Femur (tissue), 1 donor: ENCODE measurements at regions not wholly inside any gene's neighbourhood (a gene's known extent, or its start where the extent isn't known, plus 50 kb on each side); places are given as distances from the start of the nearest gene placed in this dataset.
"Not testable (repeated sequence)": the region's sequence is repeated elsewhere in the genome, so short reads cannot be mapped to it uniquely, and the experiment has no call there.

Experiments used
- DNase-seq: peaks from one replicate; pipeline ENCODE4 v3.0.0-alpha.2; 2017

DNA sequence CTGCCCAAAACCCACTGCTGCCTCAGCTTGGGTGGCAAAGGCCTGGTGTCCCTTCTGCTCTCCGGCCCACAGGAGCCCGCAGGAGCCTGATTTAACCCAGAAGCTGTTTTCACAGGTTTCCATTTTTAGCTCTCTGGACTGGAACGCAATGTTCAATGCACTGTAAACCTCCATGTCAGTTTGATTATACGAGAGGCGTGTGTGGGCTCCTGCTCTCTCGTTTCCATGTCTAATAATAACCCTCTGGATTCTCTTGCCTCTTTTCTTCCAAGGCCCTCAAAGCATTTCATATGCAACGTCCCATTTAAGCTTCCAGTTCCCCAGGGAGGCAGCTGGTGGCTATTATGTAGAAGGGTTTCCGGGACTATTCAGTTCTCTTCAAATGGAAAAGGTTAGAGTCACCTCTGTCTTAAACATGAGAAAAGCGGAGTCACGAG is 161.1 kb downstream of the SUDS3 start:
- DNase-seq = no peak

DNA sequence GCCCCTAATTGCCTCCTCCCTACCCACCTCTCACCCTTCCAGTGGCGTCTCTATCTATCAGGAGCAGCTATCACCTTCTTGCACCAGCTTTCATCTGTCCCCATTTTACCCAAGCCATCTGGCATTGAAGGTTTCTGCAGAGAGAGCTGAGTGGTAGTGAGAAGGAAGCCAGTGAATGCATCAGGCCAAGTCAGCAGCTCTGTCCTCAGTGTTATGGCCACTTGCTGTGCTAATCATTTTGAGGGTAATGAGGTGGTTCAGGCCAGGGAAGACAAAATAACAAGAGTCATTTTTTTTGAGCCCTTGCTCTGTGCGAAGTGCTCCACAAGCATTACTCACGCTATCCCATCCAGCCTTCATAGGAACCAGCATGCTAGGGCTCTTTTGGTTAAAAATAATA is 164.7 kb downstream of the SUDS3 start:
- DNase-seq = no peak

DNA sequence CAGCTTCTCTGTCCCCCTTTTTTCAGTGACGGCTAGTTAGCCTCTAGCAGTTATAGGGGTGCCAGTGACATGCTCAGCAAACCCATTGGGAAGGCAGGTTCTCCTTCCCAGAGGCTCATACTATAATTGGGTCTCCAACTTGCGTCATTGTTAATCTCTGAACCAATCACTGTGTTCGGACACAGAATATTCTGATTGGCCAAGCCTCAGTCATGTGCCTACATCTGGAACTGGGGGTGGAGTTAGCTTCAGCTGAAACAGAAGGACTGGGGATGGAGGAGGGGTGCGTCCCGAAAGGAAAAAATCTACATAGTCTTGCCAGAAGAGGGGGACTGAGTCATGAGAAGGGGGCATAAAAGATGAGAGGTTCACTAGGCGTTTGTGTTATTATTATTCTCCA is 165.6 kb downstream of the SUDS3 start:
- DNase-seq = no peak

DNA sequence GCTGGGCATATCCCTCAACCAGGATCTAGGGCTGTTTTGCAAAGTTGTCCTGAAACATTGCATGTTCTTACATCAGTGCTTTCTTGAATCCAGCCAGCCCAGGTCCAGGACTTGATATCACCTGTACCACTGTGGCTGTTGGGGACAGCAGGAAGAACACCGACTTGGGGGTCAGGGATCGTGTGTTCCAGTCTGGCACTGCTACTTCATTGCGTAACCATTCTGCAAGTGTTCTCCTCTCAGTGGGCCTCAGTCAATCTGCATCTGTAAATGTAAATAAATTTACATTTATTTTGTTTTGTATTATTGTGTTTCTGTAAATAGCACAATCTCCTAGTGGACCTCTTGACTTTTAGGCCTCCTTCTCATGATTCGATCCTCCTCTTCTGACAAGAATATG is 167.3 kb downstream of the SUDS3 start:
- DNase-seq = no peak

DNA sequence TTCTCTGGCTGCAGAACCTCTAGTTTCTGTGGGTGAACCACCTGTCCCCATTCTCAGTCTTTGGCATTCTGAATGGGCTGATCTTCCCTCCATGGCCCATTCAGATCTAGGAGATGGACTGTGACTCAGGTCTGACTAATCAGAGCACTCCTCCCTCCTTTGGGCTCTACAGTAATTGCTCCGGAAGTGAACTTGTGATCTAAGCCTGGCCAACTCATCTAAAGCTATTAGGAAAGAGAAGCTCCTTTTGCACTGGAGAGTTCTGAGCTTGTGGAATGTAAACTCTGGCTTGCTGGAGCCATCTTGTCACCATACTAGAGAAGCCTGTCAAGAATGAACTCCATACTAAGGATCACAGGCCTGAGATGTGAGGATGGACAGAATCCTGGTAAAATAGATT is 168.2 kb downstream of the SUDS3 start:
- DNase-seq = no peak

DNA sequence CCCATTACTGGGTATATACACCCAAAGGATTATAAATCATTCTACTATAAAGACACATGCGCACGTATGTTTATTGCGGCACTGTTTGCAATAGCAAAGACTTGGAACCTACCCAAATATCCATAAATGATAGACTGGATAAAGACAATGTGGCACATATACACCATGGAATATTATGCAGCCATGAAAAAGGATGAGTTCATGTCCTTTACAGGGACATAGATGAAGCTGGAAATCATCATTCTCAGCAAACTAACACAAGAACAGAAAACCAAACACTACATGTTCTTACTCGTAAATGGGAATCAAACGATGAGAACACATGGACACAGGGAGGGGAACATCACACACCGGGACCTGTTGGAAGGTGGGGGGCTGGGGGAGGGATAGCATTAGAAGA is 171.3 kb downstream of the SUDS3 start:
- not testable (repeated sequence) for DNase-seq

DNA sequence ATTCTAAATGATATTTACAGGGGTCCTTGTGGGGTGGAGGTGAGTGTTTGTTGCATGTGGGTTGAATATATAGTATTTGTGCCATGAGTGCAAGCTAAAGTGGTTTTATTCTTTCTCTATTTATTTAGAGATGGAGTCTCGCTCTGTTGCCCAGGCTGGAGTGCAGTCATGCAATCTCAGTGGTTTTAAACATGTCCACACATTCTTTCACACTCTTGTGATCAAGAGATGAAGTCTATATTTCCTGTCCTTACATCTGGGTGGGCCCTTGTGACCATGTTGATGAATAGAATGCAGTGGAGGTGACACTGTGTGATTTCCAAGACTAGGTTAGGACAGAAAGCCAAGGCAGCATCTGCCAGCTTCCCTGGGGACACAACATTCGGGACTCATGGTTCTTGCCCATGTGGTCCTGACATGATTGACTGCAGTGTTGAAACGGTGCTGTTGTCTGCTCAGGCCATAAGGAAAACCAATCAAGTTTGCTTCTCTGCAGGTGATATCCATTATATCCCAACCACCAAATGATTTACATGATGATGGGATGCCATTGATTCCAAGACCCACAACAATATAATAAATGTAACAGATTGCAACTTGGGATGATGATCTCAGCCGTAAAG is 172.6 kb downstream of the SUDS3 start:
- no peak for DNase-seq

DNA sequence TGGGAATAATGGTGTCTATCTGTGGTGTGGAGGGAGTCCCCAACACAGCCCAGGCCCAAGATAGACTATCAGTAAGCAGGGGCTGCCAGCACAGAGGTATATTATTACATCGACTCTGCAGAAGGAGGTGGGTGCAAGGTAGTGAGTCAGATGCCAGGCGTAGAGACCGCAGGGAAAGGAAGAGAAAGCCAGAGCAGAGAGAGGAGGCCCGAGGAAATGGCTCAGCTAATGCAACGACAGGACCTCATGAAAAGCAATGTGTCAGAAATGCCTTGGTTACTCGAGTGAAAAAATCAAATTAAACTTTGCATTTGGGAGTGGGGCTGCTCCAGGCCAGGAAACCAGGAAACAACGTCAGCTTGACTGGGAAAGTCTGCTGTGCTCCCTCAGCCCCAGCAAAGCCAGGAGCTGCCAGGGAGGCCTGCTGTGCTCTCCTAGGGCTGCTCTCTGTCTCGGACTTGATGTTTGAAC is 173.2 kb downstream of the SUDS3 start:
- DNase-seq = no peak

DNA sequence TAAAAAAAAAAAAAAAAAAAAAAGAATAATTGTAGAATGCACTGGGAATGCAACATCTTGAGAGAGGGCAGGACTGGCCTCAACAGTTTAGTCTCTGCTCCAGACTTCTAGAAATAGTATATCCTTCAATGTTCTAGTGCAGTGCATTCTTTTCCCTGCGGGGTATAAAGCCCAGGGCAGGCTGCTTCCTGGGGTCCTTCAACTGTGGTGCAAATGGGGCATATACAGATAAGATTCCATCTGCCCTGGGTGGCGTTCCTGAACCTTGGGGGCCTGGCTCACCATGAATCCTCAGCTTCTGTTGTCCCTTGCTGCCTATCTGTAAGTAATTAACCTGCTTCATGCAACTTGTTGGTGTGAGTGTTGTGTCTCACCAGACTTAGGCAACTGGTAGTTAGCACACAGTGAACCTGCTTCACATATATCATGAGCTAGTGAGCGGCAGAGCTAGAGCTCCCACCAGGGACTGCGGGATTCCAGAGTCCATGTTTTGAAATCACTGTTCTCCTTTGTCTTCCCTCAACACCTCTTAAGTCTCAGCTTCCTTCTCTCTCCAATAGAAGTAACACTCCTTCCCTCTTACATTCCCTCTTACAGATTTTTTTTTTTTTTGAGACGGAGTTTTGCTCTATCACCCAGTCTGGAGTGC is 177.6 kb downstream of the SUDS3 start:
- no peak for DNase-seq

DNA sequence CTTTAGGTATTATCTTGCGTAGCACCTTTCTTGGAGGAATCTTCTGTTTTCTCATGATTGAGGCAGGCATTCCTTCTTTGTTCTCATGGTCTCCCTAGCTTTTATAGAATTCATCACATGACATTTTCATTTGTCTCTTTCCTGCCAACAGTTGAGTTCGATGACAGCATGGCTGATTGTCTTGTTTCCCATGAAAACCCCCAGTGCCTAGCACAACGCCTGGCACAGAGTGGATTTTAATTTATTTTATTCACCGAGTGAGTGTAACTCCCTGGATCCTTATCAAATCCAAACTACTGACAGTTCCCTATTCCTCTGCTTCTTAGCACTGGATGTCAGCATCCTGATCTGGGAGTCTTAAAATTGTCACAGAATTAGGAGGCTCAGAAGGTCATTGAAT is 182.6 kb downstream of the SUDS3 start:
- DNase-seq = no peak

DNA sequence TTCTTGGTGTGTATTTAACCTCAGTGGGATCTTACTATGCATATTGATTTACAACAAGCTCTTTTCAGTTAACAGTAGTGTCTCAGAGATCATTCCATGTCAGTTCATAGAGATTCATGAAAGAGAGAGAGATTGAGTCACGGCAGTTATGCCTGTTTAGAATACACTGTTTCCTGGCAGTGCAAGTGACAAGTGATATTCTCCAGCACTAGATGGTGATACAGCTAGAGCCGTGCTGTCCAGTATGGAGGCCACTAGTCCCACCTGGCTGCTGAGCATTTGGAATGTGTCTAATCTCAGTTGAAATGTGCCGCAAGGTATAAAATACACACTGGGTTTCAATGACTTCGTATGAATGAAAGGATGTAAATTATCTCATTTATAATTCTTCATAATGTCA is 184.4 kb downstream of the SUDS3 start:
- DNase-seq = no peak

DNA sequence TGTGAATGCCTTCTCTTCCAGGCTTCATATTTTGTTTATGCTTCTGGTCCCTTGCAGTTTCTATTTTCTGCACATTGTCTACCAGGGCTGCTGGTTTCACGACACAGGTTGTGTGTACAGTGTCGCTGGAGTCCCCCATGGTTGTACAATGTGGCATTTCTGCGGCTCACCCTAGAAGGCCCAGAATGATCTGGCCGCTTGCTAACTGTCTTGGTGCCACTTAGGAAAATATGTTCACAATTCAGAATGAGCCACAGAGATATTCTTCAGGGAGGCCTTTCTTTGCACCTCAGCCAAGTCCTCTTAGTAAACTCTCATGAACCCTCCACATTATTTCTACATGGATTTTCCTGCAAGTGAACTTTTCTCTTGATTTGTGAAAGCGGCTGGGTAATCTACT is 195.4 kb downstream of the SUDS3 start:
- DNase-seq = no peak

DNA sequence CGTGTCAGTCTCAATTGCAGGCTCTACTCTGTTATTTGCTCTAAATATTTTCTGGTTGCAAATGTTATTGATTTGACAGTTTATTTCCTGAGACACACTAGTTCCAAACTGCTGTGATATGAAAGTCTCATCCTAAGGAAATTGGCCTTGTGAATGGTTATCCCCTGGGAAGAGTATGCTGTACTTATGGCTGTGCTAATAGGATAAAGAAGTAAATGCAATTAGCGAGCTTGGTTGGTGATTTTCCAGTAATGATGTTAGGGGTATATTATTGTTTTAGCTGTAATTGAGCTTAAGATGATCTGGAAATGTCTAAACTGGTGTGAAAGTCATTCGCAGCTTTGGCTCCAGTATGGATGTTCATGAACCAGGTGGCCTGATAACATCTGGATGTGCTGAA is 197.9 kb downstream of the SUDS3 start:
- DNase-seq = no peak

DNA sequence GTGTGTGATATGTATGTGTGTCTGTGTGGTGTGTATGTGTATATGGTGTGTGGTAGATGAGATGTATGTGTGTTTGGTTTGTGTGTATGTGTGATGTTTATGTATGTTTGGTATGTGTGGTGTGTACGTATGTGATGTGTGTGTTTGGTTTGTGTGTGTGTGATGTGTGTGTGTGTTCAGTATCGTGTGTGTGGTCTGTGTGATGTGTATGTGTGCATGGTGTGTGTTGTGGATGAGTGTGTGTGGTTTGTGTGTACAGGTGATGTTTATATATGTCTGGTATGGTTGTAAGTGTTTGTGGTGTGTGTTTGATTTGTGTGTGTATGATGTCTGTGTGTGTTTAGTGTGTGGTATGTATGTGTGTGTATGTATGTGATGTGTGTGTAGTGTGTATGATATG is 199.4 kb downstream of the SUDS3 start:
- no peak for DNase-seq

DNA sequence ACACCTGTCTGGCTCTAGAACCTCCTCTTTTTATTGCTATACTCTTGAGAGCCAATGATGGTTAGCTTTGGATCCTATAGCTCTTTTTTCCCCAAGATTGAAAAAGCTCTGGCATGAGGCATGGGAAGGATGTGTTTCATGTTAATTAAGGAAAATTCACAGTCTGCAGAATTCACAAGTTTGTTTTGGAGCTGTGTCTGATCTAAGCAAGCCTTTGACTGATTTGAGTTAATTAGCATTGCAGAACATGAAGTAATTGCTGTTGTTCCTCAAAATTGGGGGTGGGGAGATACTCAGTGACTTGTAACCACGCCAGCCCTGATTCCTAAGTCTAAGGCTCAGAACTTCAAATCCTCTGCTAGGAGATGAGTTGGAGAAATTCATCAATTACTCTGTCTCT is 205.0 kb downstream of the SUDS3 start:
- no peak for DNase-seq

DNA sequence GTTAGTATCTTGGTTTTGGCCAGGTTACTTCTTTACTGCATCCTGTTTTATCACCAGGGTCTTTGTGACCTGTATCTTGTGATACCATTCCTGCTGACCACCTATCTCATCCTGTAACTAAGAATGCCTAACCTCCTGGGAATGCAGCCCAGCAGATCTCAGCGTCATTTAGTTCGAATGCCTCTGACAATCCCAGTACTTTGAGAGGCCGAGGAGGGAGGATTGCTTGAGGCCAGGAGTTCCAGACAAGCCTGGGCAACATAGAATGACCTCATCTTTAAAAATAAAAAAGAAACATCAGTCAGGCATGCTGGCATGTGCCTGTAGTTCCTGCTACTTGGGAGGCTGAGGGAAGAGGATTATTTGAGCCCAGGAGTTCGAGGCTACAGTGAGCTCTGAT is 206.5 kb downstream of the SUDS3 start:
- DNase-seq = no peak

DNA sequence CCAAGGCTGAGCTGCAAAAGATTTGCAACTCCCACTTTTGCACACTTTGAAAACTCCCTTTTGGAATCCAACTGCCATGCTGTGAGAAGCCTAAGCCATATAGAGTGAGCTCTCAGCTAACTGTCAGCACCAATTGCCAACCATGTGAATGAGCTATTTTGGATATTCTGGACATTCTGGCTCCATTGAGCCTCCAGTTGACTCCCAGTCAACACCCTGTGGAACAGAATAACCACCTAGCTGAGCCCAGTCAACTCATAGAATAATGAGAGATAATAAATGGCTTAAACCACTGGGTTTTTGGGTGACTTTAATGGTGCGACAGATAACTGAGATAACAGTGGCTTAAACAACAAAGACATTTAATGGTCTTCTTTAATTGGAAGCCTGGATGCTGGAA is 210.1 kb downstream of the SUDS3 start:
- no peak for DNase-seq

DNA sequence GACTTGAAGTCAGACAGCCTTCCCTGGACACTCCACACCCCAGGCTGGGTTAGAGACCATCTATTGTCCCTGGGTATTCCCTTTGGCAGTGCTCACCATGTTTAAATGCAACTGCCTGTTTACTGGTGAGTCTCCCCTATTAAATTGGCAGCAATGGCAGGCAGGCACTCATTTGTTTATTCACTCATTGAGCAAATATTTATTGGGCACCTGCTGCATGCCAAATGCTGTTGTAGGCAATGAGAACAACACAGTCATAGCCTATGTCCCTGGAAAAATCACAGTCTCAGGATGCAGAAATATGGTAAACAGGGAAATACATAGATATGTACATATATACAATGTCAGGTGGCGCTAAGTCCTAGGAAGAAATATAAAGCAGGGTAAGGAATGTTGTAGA is 212.8 kb downstream of the SUDS3 start:
- DNase-seq = no peak

DNA sequence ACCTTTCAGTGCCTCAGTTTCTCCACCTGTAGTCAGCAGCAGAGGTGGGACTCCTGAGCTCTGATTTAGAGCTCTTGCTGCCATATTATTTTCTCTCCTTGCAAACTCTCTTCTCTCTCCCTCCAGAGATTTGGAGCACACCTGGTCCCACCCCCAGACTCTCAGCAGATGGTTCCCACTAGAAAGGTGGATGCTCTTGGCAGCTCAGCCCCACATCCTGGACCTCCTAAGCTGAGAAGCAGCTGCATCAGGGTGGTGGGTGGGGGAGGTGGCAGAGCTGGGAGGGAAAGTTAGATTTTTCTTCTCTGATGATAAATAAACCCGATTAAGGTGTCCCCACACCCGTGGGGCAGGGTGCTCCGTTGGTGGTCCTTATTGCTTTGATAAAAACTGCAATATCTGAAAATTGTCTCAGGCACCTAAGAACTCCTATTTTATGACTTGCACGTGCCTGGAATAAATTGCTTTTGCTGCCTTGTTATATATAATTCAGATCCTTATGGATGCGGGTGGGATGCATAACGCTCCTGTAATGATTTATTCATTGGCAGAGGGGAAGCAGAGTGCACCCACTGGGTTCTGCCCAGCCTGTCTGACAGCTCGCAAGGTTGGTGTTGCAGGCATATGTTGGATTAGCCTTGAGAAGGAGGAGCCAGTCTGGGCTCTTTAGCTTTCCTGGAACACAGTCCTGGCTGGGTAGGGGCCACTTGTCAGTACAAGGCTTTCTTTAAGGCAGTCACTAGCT is 214.2 kb downstream of the SUDS3 start:
- no peak for DNase-seq

DNA sequence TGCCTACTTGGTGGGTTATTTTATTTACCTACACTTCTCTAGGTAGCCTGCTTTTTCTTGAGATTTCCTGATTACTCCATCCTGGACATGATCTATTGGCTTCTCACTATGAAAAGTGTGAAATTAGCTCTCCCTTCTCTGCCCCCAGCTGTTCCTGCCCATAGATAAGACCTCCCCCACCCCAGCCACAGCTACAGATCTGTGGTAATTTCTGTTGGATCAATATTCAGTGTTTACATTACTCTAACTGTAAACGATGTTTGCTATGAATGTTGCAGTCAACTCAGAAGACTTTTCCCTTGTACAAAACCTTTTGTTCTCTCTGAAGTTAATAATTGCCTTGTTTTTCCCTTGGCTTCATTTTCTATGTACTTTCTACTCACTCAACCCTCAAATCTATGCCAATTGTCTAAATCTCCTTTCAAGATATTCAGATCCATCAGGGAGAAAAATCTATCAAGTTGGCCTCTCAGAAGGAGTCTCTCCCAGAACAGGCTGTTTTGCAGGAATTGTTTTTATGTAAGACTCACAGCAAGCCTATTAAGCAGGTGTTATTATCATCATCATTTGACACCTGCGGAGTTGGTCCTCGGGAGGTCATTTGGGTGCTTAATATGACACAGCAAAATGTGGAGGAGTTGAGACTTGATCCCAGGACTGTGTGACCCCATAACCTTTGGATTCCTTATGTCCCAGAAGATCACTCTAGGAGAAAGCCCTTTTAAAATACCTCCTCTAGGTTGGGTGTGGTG is 227.4 kb downstream of the SUDS3 start:
- no peak for DNase-seq

DNA sequence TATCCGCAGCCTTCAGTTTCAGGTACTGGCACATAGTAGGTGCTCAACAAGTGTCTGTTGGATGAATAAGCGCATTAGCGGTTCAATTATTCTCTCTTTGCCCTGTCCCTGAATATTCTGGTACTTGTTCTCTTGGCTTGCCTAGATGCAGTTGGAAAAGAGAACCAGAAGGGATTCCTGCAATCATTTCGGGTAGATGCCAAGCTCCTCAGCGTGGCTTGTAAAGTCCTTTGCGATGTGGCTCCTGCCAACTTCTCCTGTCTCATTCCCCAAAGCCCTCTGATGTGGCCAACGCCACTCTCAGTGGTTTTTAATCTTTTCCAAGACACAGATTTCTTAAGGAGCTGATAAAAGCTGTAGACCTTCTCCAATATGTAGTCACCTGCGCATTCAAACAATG is 230.3 kb downstream of the SUDS3 start:
- DNase-seq = no peak

DNA sequence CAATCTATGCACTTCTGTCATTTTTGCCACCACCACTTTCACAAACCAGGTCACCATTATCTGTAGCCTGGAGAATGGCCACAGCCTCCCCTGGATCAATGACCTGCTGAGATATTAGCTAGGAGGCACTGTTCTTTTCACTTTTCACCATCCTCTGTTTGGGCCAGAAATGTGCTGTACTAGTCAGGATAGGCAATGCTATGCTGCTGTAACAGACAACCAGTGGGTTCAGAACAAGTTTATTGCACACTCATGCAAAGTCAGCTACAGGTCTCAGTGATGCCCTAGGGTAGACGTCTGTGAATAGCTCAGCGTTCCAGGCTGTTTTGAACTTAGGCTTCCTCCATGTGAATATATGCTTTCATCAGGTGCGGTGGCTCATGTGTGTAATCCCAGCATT is 231.5 kb downstream of the SUDS3 start:
- DNase-seq = no peak

DNA sequence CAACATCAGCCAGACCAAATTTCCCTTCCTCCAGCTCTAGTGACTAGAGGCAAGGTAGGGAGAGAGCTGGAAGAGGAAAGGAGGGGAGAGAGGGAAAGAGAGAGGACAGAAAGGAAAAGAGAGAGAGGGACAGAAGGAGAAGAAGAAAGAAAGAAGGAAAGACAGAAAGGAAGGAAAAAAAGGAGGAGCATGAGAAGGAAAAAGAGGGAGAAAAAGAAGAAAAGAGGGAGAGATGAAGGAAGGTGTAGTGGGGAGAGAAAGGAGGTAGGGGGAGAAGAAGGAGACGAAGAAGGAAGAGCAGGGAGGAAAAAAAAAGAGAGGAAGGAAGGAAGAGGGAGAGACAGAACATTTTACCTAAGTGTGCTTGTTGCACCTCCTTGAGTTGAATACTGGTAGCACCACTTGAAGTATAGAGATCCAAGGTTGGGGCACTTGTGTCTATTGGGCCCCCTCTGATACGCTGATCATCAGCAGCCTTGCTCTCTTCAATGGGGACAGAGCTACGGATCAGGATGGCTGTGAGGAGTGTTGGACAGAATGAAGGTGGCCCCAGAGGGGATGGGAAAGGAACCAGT is 232.5 kb downstream of the SUDS3 start:
- DNase-seq = no peak
